SK-N-SH treated with all-trans-retinoic acid at 6 μM for 48 hours (cell line): ENCODE measurements at regions not wholly inside any gene's neighbourhood (a gene's known extent, or its start where the extent isn't known, plus 50 kb on each side); places are given as distances from the start of the nearest gene placed in this dataset.

Source experiments
- ATAC-seq: fragments of 200-7000 bp; cut with Tn5 transposase; 3 replicates; pipeline ENCODE4 v1.9.1; 2020; ENCODE audit warnings: mild to moderate bottlenecking, moderate library complexity
- ARNTL ChIP-seq: fragments of 450-650 bp; formaldehyde crosslinking; IDR thresholded peaks from 2 replicates; pipeline ENCODE4 v1.5.0; 2020; ENCODE audit warnings: low read depth, mild to moderate bottlenecking, moderate library complexity, borderline replicate concordance
- BACH2 ChIP-seq: fragments of 250-450 bp; sonication (Bioruptor Pico); IDR thresholded peaks from 2 replicates; pipeline ENCODE4 v1.9.0; 2021; ENCODE audit warnings: mild to moderate bottlenecking, borderline replicate concordance
- ESRRG ChIP-seq: fragments of 250-450 bp; sonication (Bioruptor Pico); IDR thresholded peaks from 2 replicates; pipeline ENCODE4 v1.6.1; 2021; ENCODE audit warnings: mild to moderate bottlenecking
- GLIS3 ChIP-seq: fragments of 250-450 bp; sonication (Bioruptor Pico); IDR thresholded peaks from 2 replicates; pipeline ENCODE4 v1.5.0; 2020; ENCODE audit warnings: mild to moderate bottlenecking, moderate library complexity
- ISL1 ChIP-seq: fragments of 250-450 bp; sonication (Bioruptor Pico); IDR thresholded peaks from 2 replicates; pipeline ENCODE4 v2.1.2; 2022; ENCODE audit warnings: mild to moderate bottlenecking, moderate library complexity
- OSR1 ChIP-seq: fragments of 250-450 bp; sonication (Bioruptor Pico); IDR thresholded peaks from 2 replicates; pipeline ENCODE4 v1.8.0; 2022; ENCODE audit warnings: moderate library complexity, mild to moderate bottlenecking, inconsistent platforms
- PPARA ChIP-seq: fragments of 250-450 bp; sonication (Bioruptor Pico); IDR thresholded peaks from 2 replicates; pipeline ENCODE4 v1.5.0; 2020; ENCODE audit warnings: mild to moderate bottlenecking, borderline replicate concordance
- RARB ChIP-seq: fragments of 250-450 bp; sonication (Bioruptor Pico); IDR thresholded peaks from 2 replicates; pipeline ENCODE4 v1.8.0; 2021; ENCODE audit warnings: mild to moderate bottlenecking, moderate library complexity
- SNAI2 ChIP-seq: fragments of 250-450 bp; sonication (Bioruptor Pico); IDR thresholded peaks from 2 replicates; pipeline ENCODE4 v1.5.0; 2020; ENCODE audit warnings: mild to moderate bottlenecking, moderate library complexity
- TCF4 ChIP-seq: fragments of 250-450 bp; sonication (Bioruptor Pico); IDR thresholded peaks from 2 replicates; pipeline ENCODE4 v1.8.0; 2021; ENCODE audit warnings: mild to moderate bottlenecking, moderate library complexity, borderline replicate concordance
- TOX ChIP-seq: fragments of 250-450 bp; sonication (Bioruptor Pico); IDR thresholded peaks from 2 replicates; pipeline ENCODE4 v1.8.0; 2021; ENCODE audit warnings: mild to moderate bottlenecking, moderate library complexity, borderline replicate concordance
- ZC3H10 ChIP-seq: fragments of 250-450 bp; sonication (Bioruptor Pico); IDR thresholded peaks from 2 replicates; pipeline ENCODE4 v1.5.1; 2021; ENCODE audit warnings: mild to moderate bottlenecking, moderate library complexity
- ZFP3 ChIP-seq: fragments of 250-450 bp; sonication (Bioruptor Pico); IDR thresholded peaks from 2 replicates; pipeline ENCODE4 v1.5.0; 2020; ENCODE audit warnings: mild to moderate bottlenecking, moderate library complexity
- ZNF565 ChIP-seq: fragments of 450-650 bp; formaldehyde crosslinking; conservative IDR thresholded peaks from 2 replicates; pipeline ENCODE4 v1.5.0; 2020; ENCODE audit warnings: low read depth, mild to moderate bottlenecking, moderate library complexity
- ZNF70 ChIP-seq: fragments of 450-650 bp; formaldehyde crosslinking; IDR thresholded peaks from 2 replicates; pipeline ENCODE4 v1.5.0; 2020; ENCODE audit warnings: mild to moderate bottlenecking, moderate library complexity
- ZNF8 ChIP-seq: fragments of 450-650 bp; formaldehyde crosslinking; IDR thresholded peaks from 2 replicates; pipeline ENCODE4 v1.5.0; 2020; ENCODE audit warnings: mild to moderate bottlenecking, moderate library complexity
- TF ChIP-seq, protein P1 (sequence below): fragments of 250-450 bp; sonication (Bioruptor Pico); IDR thresholded peaks from 2 replicates; pipeline ENCODE4 v1.5.0; 2020; ENCODE audit warnings: mild to moderate bottlenecking, moderate library complexity
- TF ChIP-seq, protein P2 (sequence below): fragments of 250-450 bp; sonication (Bioruptor Pico); IDR thresholded peaks from 2 replicates; pipeline ENCODE4 v1.5.1; 2021; ENCODE audit warnings: mild to moderate bottlenecking, moderate library complexity
- TF ChIP-seq, protein P3 (sequence below): fragments of 250-450 bp; sonication (Bioruptor Pico); IDR thresholded peaks from 2 replicates; pipeline ENCODE4 v1.5.1; 2020; ENCODE audit warnings: low read depth, mild to moderate bottlenecking, moderate library complexity
- TF ChIP-seq, protein P4 (sequence below): fragments of 250-450 bp; sonication (Bioruptor Pico); IDR thresholded peaks from 2 replicates; pipeline ENCODE4 v1.8.0; 2021; ENCODE audit warnings: low read depth, mild to moderate bottlenecking, moderate library complexity, borderline replicate concordance
- TF ChIP-seq, protein P5 (sequence below): fragments of 250-450 bp; sonication (Bioruptor Pico); IDR thresholded peaks from 2 replicates; pipeline ENCODE4 v1.8.0; 2020; ENCODE audit warnings: mild to moderate bottlenecking, moderate library complexity, borderline replicate concordance

DNA sequence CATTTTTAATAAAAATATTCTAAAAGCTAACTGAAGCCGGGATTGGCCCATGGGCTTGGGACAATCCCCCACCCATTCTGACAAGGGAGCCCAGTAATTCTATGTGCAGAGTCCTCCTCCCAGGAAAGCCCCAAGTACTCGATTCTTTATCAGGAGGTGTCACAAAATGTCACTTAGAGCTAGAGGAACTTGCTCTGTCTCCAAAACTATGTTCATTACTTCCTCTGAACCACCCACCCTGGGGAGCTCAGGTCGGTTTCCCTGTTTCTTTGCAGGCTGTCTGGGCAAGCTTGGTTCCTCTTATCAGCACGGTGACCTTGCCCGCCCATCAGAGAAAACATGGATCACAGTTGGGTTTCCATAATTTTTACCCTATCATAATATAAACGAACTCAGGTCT lies 430.6 kb upstream of the ID2 start:
- TF ChIP-seq TOX (CRISPR knock-in tag) (no peak), ZFP3 (CRISPR knock-in tag) (no peak), ISL1 (CRISPR knock-in tag) (no peak), TCF4 (CRISPR knock-in tag) (no peak)
- TF ChIP-seq, protein P1, sequence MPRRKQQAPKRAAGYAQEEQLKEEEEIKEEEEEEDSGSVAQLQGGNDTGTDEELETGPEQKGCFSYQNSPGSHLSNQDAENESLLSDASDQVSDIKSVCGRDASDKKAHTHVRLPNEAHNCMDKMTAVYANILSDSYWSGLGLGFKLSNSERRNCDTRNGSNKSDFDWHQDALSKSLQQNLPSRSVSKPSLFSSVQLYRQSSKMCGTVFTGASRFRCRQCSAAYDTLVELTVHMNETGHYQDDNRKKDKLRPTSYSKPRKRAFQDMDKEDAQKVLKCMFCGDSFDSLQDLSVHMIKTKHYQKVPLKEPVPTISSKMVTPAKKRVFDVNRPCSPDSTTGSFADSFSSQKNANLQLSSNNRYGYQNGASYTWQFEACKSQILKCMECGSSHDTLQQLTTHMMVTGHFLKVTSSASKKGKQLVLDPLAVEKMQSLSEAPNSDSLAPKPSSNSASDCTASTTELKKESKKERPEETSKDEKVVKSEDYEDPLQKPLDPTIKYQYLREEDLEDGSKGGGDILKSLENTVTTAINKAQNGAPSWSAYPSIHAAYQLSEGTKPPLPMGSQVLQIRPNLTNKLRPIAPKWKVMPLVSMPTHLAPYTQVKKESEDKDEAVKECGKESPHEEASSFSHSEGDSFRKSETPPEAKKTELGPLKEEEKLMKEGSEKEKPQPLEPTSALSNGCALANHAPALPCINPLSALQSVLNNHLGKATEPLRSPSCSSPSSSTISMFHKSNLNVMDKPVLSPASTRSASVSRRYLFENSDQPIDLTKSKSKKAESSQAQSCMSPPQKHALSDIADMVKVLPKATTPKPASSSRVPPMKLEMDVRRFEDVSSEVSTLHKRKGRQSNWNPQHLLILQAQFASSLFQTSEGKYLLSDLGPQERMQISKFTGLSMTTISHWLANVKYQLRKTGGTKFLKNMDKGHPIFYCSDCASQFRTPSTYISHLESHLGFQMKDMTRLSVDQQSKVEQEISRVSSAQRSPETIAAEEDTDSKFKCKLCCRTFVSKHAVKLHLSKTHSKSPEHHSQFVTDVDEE (CRISPR knock-in tag), result no peak
- TF ChIP-seq, protein P2, sequence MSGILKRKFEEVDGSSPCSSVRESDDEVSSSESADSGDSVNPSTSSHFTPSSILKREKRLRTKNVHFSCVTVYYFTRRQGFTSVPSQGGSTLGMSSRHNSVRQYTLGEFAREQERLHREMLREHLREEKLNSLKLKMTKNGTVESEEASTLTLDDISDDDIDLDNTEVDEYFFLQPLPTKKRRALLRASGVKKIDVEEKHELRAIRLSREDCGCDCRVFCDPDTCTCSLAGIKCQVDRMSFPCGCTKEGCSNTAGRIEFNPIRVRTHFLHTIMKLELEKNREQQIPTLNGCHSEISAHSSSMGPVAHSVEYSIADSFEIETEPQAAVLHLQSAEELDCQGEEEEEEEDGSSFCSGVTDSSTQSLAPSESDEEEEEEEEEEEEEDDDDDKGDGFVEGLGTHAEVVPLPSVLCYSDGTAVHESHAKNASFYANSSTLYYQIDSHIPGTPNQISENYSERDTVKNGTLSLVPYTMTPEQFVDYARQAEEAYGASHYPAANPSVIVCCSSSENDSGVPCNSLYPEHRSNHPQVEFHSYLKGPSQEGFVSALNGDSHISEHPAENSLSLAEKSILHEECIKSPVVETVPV (CRISPR knock-in tag), result no peak
- ATAC-seq, result no peak

DNA sequence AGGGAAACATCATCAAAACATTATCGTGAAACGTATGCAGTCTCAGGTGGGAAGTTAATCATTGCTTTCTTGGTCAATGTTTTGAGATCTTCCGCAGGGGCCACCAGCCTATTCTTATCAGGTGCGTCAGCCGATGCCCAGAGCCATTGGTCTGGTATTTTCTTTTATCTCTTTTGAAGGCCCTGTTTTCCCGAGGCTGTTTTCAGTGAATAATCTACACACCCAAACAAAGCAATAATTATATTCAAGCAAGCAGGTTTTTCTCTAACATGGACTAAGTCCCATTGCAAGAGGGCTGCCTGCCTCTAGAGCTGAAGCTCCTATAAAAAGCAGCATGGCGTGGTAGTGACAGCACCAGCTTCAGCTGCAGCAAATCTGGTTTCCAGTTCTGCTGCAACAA lies 430.0 kb upstream of the ID2 start:
- TF ChIP-seq BACH2 (CRISPR knock-in tag) (no peak), SNAI2 (CRISPR knock-in tag) (no peak), RARB (CRISPR knock-in tag) (no peak), GLIS3 (CRISPR knock-in tag) (no peak), ZFP3 (CRISPR knock-in tag) (no peak), PPARA (no peak)
- ATAC-seq, result no peak

DNA sequence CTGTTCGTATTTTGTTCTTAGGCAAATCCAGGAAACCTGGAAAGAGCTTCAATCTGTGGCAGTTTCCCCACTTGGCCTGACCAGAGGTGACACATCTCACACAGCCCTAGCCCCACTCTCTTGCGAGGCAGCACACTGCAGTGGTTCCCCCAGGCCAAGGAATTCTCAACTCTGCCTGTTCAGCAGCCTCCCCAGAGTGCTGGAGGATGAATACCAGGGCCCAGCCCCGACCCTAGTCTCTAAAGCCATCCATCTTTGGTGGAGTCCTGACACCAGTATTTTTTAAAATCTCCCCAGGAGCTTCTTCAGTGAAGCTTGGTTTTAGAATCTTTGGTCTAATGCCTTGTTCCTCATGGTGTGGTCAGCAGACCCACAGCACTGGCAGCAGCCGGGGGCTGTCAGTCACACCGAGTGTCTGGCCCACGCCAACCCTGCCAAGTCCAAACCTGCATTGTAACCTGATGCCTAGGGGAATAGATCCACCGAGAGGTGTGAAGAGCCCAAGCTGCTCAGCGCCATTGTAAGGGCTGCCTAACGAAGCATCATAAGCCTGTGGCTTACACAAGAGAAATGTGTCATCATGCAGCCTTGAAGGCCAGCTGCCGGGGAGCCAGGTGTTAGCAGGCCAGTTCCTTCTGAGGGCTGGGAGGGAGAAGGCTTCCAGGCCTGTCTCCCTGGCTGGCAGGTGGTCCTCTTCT lies 428.7 kb upstream of the ID2 start:
- no peak for ATAC-seq
- TF ChIP-seq PPARA (no peak), ZNF565 (CRISPR knock-in tag) (no peak), ZNF8 (no peak), ZC3H10 (CRISPR knock-in tag) (no peak), OSR1 (CRISPR knock-in tag) (no peak), ISL1 (CRISPR knock-in tag) (no peak), ZNF70 (no peak), TOX (CRISPR knock-in tag) (no peak), ARNTL (CRISPR knock-in tag) (no peak), ZFP3 (CRISPR knock-in tag) (no peak), TCF4 (CRISPR knock-in tag) (no peak), ESRRG (CRISPR knock-in tag) (no peak), SNAI2 (CRISPR knock-in tag) (no peak), GLIS3 (CRISPR knock-in tag) (no peak)
- TF ChIP-seq, protein P3, sequence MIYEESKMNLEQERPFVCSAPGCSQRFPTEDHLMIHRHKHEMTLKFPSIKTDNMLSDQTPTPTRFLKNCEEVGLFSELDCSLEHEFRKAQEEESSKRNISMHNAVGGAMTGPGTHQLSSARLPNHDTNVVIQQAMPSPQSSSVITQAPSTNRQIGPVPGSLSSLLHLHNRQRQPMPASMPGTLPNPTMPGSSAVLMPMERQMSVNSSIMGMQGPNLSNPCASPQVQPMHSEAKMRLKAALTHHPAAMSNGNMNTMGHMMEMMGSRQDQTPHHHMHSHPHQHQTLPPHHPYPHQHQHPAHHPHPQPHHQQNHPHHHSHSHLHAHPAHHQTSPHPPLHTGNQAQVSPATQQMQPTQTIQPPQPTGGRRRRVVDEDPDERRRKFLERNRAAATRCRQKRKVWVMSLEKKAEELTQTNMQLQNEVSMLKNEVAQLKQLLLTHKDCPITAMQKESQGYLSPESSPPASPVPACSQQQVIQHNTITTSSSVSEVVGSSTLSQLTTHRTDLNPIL (CRISPR knock-in tag), result no peak
- TF ChIP-seq, protein P4, sequence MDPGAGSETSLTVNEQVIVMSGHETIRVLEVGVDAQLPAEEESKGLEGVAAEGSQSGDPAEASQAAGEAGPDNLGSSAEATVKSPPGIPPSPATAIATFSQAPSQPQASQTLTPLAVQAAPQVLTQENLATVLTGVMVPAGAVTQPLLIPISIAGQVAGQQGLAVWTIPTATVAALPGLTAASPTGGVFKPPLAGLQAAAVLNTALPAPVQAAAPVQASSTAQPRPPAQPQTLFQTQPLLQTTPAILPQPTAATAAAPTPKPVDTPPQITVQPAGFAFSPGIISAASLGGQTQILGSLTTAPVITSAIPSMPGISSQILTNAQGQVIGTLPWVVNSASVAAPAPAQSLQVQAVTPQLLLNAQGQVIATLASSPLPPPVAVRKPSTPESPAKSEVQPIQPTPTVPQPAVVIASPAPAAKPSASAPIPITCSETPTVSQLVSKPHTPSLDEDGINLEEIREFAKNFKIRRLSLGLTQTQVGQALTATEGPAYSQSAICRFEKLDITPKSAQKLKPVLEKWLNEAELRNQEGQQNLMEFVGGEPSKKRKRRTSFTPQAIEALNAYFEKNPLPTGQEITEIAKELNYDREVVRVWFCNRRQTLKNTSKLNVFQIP (CRISPR knock-in tag), result no peak
- TF ChIP-seq, protein P1 (CRISPR knock-in tag), result no peak
- TF ChIP-seq, protein P2 (CRISPR knock-in tag), result no peak
- TF ChIP-seq, protein P5, sequence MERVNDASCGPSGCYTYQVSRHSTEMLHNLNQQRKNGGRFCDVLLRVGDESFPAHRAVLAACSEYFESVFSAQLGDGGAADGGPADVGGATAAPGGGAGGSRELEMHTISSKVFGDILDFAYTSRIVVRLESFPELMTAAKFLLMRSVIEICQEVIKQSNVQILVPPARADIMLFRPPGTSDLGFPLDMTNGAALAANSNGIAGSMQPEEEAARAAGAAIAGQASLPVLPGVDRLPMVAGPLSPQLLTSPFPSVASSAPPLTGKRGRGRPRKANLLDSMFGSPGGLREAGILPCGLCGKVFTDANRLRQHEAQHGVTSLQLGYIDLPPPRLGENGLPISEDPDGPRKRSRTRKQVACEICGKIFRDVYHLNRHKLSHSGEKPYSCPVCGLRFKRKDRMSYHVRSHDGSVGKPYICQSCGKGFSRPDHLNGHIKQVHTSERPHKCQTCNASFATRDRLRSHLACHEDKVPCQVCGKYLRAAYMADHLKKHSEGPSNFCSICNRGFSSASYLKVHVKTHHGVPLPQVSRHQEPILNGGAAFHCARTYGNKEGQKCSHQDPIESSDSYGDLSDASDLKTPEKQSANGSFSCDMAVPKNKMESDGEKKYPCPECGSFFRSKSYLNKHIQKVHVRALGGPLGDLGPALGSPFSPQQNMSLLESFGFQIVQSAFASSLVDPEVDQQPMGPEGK (CRISPR knock-in tag), result no peak
- TF ChIP-seq, all 23 proteins: peak for 0
